A549 (cell line): ENCODE measurements at regions not wholly inside any gene's neighbourhood (a gene's known extent, or its start where the extent isn't known, plus 50 kb on each side); places are given as distances from the start of the nearest gene placed in this dataset.
"Not testable (repeated sequence)": the region's sequence is repeated elsewhere in the genome, so short reads cannot be mapped to it uniquely, and the experiment has no call there.

Experiments
- CTCF ChIP-seq: fragments of >200 bp; sonication (Bioruptor Twin); formaldehyde crosslinking; IDR thresholded peaks from 3 replicates; pipeline ENCODE4 v1.5.1; 2016
- SMC3 ChIP-seq: fragments of >200 bp; sonication (Bioruptor Twin); formaldehyde crosslinking; IDR thresholded peaks from 3 replicates; pipeline ENCODE4 v1.6.1; 2018; ENCODE audit warnings: inconsistent platforms

- not testable (repeated sequence) for TF ChIP-seq CTCF, SMC3
Observed at GRCh38 chr1:58169160-58169559, 377.4 kb downstream of the OMA1 start.
